T1000 (cell line): ENCODE measurements at regions not wholly inside any gene's neighbourhood (a gene's known extent, or its start where the extent isn't known, plus 50 kb on each side); places are given as distances from the start of the nearest gene placed in this dataset.

Experiments used
- DNase-seq: peaks from one replicate; lab custom pipeline; 2025; ENCODE audit warnings: mixed read lengths; lab: John Stamatoyannopoulos, UW

- no peak for DNase-seq
Observed at GRCh38 chr2:2848621-2849333, 517.7 kb upstream of the MYT1L start.

- no peak for DNase-seq
Observed at GRCh38 chr2:2848198-2848597, 517.1 kb upstream of the MYT1L start.

- DNase-seq = no peak
Observed at GRCh38 chr2:2847209-2847676, 516.2 kb upstream of the MYT1L start.

GRCh38 chr2:2846332-2847208 lies 515.5 kb upstream of the MYT1L start:
- no peak for DNase-seq

- DNase-seq = no peak
Observed at GRCh38 chr2:2845806-2846315, 514.8 kb upstream of the MYT1L start.

- no peak for DNase-seq
Observed at GRCh38 chr2:2845267-2845666, 514.2 kb upstream of the MYT1L start.

GRCh38 chr2:2843969-2844548 lies 513.0 kb upstream of the MYT1L start:
- DNase-seq = no peak

GRCh38 chr2:2842466-2842865 lies 511.4 kb upstream of the MYT1L start:
- DNase-seq = no peak

- DNase-seq = no peak
Observed at GRCh38 chr2:2840681-2841300, 509.7 kb upstream of the MYT1L start.

GRCh38 chr2:2839782-2840531 lies 508.9 kb upstream of the MYT1L start:
- no peak for DNase-seq

- DNase-seq = no peak
Observed at GRCh38 chr2:2839393-2839781, 508.3 kb upstream of the MYT1L start.

- DNase-seq = no peak
Observed at GRCh38 chr2:2838548-2838845, 507.4 kb upstream of the MYT1L start.

GRCh38 chr2:2837746-2838547 lies 506.9 kb upstream of the MYT1L start:
- no peak for DNase-seq

GRCh38 chr2:2836343-2837070 lies 505.4 kb upstream of the MYT1L start:
- DNase-seq = no peak

GRCh38 chr2:2834516-2835254 lies 503.6 kb upstream of the MYT1L start:
- DNase-seq = no peak

- no peak for DNase-seq
Observed at GRCh38 chr2:2834105-2834504, 503.0 kb upstream of the MYT1L start.

GRCh38 chr2:2832657-2833056 lies 501.6 kb upstream of the MYT1L start:
- DNase-seq = no peak

- no peak for DNase-seq
Observed at GRCh38 chr2:2831633-2832032, 500.6 kb upstream of the MYT1L start.

- DNase-seq = no peak
Observed at GRCh38 chr2:2830576-2830975, 499.5 kb upstream of the MYT1L start.
